Activated T-cell treated with anti-CD3 and anti-CD28 coated beads, Interleukin-2, amount 50 U/mL, for 72 hours (primary cell): ENCODE measurements at regions not wholly inside any gene's neighbourhood (a gene's known extent, or its start where the extent isn't known, plus 50 kb on each side); places are given as distances from the start of the nearest gene placed in this dataset.

Experiments
- ATAC-seq, 2 donors: fragments of 150-1000 bp; cut with Tn5 transposase; replicated peaks in 1 of 2; 2 replicates each; pipeline ENCODE4 v1.10.0; 2021; ENCODE audit warnings: moderate library complexity in 2 of 2, mild to moderate bottlenecking in 1 of 2
- DNase-seq, 2 donors: peaks; one replicate each; pipeline ENCODE4 v3.0.0; 2021 to 2022; ENCODE audit warnings: mixed read lengths in 1 of 2
- H3K27ac Mint-ChIP-seq: one replicate; pipeline ENCODE4 v1.8.0; 2022; ENCODE audit warnings: mild to moderate bottlenecking, moderate library complexity, mixed read lengths
- H3K27me3 Mint-ChIP-seq: one replicate; pipeline ENCODE4 v1.8.0; 2022; ENCODE audit warnings: low read depth, mixed read lengths
- H3K36me3 Mint-ChIP-seq, 2 donors: one replicate each; pipeline ENCODE4 v1.8.0; 2022; ENCODE audit warnings: mixed read lengths in 2 of 2, mild to moderate bottlenecking in 1 of 2; ENCODE audit not compliant: insufficient read depth in 2 of 2
- H3K4me1 Mint-ChIP-seq: one replicate; pipeline ENCODE4 v1.8.0; 2022; ENCODE audit warnings: low read depth, mixed read lengths
- H3K4me3 Mint-ChIP-seq, 2 donors: one replicate each; pipeline ENCODE4 v1.8.0; 2022; ENCODE audit warnings: mild to moderate bottlenecking in 2 of 2, mixed read lengths in 2 of 2, moderate library complexity in 2 of 2
- H3K9me3 Mint-ChIP-seq, 2 donors: one replicate each; pipeline ENCODE4 v1.8.0; 2022; ENCODE audit warnings: mixed read lengths in 2 of 2

- no peak for DNase-seq
Observed at GRCh38 chr2:56008661-56009431, 85.3 kb upstream of the EFEMP1 start.

GRCh38 chr2:56009758-56010458 is 86.3 kb upstream of the EFEMP1 start:
- no peak for DNase-seq
- Mint-ChIP-seq H3K27ac (no peak overlapping the region), H3K36me3 (no peaks in the 10 kb centered on the region), H3K4me1 (no peaks in the 10 kb centered on the region), H3K27me3 (no peaks in the 10 kb centered on the region), H3K9me3 (no peaks in the 10 kb centered on the region), H3K4me3 (no peak overlapping the region)
- no peak for ATAC-seq

More at GRCh38 chr2:56008661-56009431, 85.3 kb upstream of the EFEMP1 start:
- no peaks in the 10 kb centered on the region for H3K9me3 Mint-ChIP-seq
- H3K4me1 Mint-ChIP-seq, result no peaks in the 10 kb centered on the region
- no peak for ATAC-seq
- H3K4me3 Mint-ChIP-seq, result no peak overlapping the region
- no peak overlapping the region for H3K27ac Mint-ChIP-seq
- no peaks in the 10 kb centered on the region for H3K36me3 Mint-ChIP-seq
- no peaks in the 10 kb centered on the region for H3K27me3 Mint-ChIP-seq

GRCh38 chr2:56011624-56012023 is 88.0 kb upstream of the EFEMP1 start:
- no peaks in the 10 kb centered on the region for H3K36me3 Mint-ChIP-seq
- H3K4me3 Mint-ChIP-seq, result no peak overlapping the region
- ATAC-seq (no peak), DNase-seq (no peak)
- no peaks in the 10 kb centered on the region for H3K4me1 Mint-ChIP-seq
- H3K27me3 Mint-ChIP-seq, result no peaks in the 10 kb centered on the region
- no peaks in the 10 kb centered on the region for H3K9me3 Mint-ChIP-seq
- H3K27ac Mint-ChIP-seq, result no peak overlapping the region

- H3K36me3 Mint-ChIP-seq, result no peaks in the 10 kb centered on the region
- no peak for DNase-seq
- H3K27me3 Mint-ChIP-seq, result no peaks in the 10 kb centered on the region
- H3K4me1 Mint-ChIP-seq, result no peaks in the 10 kb centered on the region
- H3K4me3 Mint-ChIP-seq, result no peak overlapping the region
- no peak overlapping the region for H3K27ac Mint-ChIP-seq
- ATAC-seq, result no peak
- no peaks in the 10 kb centered on the region for H3K9me3 Mint-ChIP-seq
Observed at GRCh38 chr2:56012221-56012765, 88.7 kb upstream of the EFEMP1 start.

- no peaks in the 10 kb centered on the region for H3K9me3 Mint-ChIP-seq
- H3K4me1 Mint-ChIP-seq, result no peaks in the 10 kb centered on the region
- no peak for DNase-seq
- no peaks in the 10 kb centered on the region for H3K27me3 Mint-ChIP-seq
- ATAC-seq, result no peak
- no peak overlapping the region for H3K27ac Mint-ChIP-seq
- H3K4me3 Mint-ChIP-seq, result no peak overlapping the region
- H3K36me3 Mint-ChIP-seq, result no peaks in the 10 kb centered on the region
Observed at GRCh38 chr2:56013475-56013874, 89.9 kb upstream of the EFEMP1 start.

- Mint-ChIP-seq H3K9me3 (no peaks in the 10 kb centered on the region), H3K27ac (no peak overlapping the region), H3K4me3 (no peak overlapping the region), H3K4me1 (no peaks in the 10 kb centered on the region), H3K27me3 (no peaks in the 10 kb centered on the region), H3K36me3 (no peaks in the 10 kb centered on the region)
- DNase-seq (no peak), ATAC-seq (no peak)
Observed at GRCh38 chr2:56014046-56014730, 90.6 kb upstream of the EFEMP1 start.

- no peaks in the 10 kb centered on the region for H3K27me3 Mint-ChIP-seq
- H3K9me3 Mint-ChIP-seq, result no peaks in the 10 kb centered on the region
- no peaks in the 10 kb centered on the region for H3K36me3 Mint-ChIP-seq
- no peak overlapping the region for H3K4me3 Mint-ChIP-seq
- H3K4me1 Mint-ChIP-seq, result no peaks in the 10 kb centered on the region
- no peak overlapping the region for H3K27ac Mint-ChIP-seq
- DNase-seq (no peak), ATAC-seq (no peak)
Observed at GRCh38 chr2:56015711-56016115, 92.1 kb upstream of the EFEMP1 start.

- H3K9me3 Mint-ChIP-seq, result no peaks in the 10 kb centered on the region
- no peak overlapping the region for H3K27ac Mint-ChIP-seq
- no peak for ATAC-seq
- H3K4me1 Mint-ChIP-seq, result no peaks in the 10 kb centered on the region
- no peaks in the 10 kb centered on the region for H3K27me3 Mint-ChIP-seq
- H3K4me3 Mint-ChIP-seq, result no peak overlapping the region
- H3K36me3 Mint-ChIP-seq, result no peaks in the 10 kb centered on the region
- DNase-seq, result no peak
Observed at GRCh38 chr2:56017784-56018183, 94.2 kb upstream of the EFEMP1 start.

GRCh38 chr2:56018267-56018666 is 94.7 kb upstream of the EFEMP1 start:
- H3K27ac Mint-ChIP-seq, result no peak overlapping the region
- no peaks in the 10 kb centered on the region for H3K27me3 Mint-ChIP-seq
- ATAC-seq (no peak), DNase-seq (no peak)
- no peaks in the 10 kb centered on the region for H3K36me3 Mint-ChIP-seq
- H3K4me3 Mint-ChIP-seq, result no peak overlapping the region
- no peaks in the 10 kb centered on the region for H3K9me3 Mint-ChIP-seq
- H3K4me1 Mint-ChIP-seq, result no peaks in the 10 kb centered on the region

GRCh38 chr2:56021136-56021474 is 97.5 kb upstream of the EFEMP1 start:
- Mint-ChIP-seq H3K4me3 (no peak overlapping the region), H3K4me1 (no peaks in the 10 kb centered on the region), H3K27me3 (no peaks in the 10 kb centered on the region), H3K27ac (no peak overlapping the region), H3K9me3 (no peaks in the 10 kb centered on the region), H3K36me3 (no peaks in the 10 kb centered on the region)
- ATAC-seq (no peak), DNase-seq (no peak)

GRCh38 chr2:56021579-56021978 is 98.0 kb upstream of the EFEMP1 start:
- Mint-ChIP-seq H3K9me3 (no peaks in the 10 kb centered on the region), H3K4me1 (no peaks in the 10 kb centered on the region), H3K27ac (no peak overlapping the region), H3K4me3 (no peak overlapping the region), H3K27me3 (no peaks in the 10 kb centered on the region), H3K36me3 (no peaks in the 10 kb centered on the region)
- no peak for ATAC-seq
- no peak for DNase-seq

- H3K27me3 Mint-ChIP-seq, result no peaks in the 10 kb centered on the region
- H3K9me3 Mint-ChIP-seq, result no peaks in the 10 kb centered on the region
- no peak overlapping the region for H3K4me3 Mint-ChIP-seq
- no peaks in the 10 kb centered on the region for H3K4me1 Mint-ChIP-seq
- ATAC-seq, result no peak
- H3K27ac Mint-ChIP-seq, result no peak overlapping the region
- no peak for DNase-seq
- no peaks in the 10 kb centered on the region for H3K36me3 Mint-ChIP-seq
Observed at GRCh38 chr2:56025469-56026193, 102.0 kb upstream of the EFEMP1 start.

- no peaks in the 10 kb centered on the region for H3K9me3 Mint-ChIP-seq
- no peaks in the 10 kb centered on the region for H3K27me3 Mint-ChIP-seq
- no peaks in the 10 kb centered on the region for H3K4me1 Mint-ChIP-seq
- H3K27ac Mint-ChIP-seq, result no peak overlapping the region
- ATAC-seq (no peak), DNase-seq (no peak)
- H3K4me3 Mint-ChIP-seq, result no peak overlapping the region
- no peaks in the 10 kb centered on the region for H3K36me3 Mint-ChIP-seq
Observed at GRCh38 chr2:56026828-56027227, 103.2 kb upstream of the EFEMP1 start.
